HG03342 (cell line): ENCODE measurements at regions not wholly inside any gene's neighbourhood (a gene's known extent, or its start where the extent isn't known, plus 50 kb on each side); places are given as distances from the start of the nearest gene placed in this dataset.
A peak's percentile ranks its signal among the peaks of the same experiment; 100 is the strongest.

Experiments
- ATAC-seq: cut with Tn5 transposase; IDR thresholded peaks from one replicate; pipeline ENCODE4 v1.9.1; 2021; ENCODE audit warnings: mild to moderate bottlenecking, moderate library complexity; ENCODE audit not compliant: unreplicated experiment

DNA sequence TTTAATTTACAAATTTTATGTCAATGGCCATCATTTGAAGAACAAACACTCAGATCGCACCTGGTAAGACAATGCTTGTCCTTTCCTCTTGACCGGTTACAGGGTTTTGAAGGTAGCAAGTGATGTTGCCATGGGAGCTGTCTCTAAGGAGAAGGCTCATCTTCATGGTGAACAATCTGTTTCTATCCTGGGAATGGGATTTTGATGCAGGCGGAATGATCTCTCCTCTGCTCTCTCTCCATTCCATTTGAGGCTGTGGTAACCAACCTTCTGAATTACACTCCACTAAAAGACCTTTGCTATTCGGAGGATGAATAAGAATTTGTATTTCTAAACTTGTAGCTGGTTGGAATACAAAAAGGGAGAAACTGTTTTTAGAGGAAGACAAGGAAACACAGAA is 57.9 kb upstream of the SLC5A9 start:
- no peak for ATAC-seq

GRCh38 chr1:48160486-48161132 is 61.9 kb upstream of the SLC5A9 start:
- no peak for ATAC-seq

GRCh38 chr1:48139275-48139674 is 83.2 kb upstream of the SLC5A9 start:
- no peak for ATAC-seq

GRCh38 chr1:48127735-48128685 is 94.5 kb upstream of the SLC5A9 start:
- ATAC-seq, result no peak

GRCh38 chr1:48123647-48124046 is 98.9 kb upstream of the SLC5A9 start:
- no peak for ATAC-seq

- ATAC-seq, result no peak
Measured at GRCh38 chr1:48121955-48122354, 100.6 kb upstream of the SLC5A9 start.

GRCh38 chr1:48120621-48121020 is 101.9 kb upstream of the SLC5A9 start:
- no peak for ATAC-seq

DNA sequence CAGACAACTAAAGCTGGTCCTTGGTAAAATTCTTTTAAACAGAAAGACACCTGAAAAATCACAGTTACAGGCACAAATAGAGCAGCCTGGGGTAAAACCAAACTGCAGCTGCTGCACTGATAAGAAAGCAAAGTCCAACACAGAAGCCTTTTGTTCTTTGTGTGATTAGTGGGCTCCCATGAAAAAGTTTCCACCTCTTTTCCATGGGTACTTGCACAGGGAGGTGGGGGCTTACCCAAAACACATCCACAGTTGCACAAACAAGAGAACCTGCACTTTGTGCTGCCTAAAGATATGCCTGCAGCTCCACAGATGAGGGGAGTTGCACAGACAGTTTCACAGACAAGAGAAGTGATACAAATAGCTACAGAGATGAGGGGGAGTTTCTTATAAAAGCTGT is 106.7 kb upstream of the SLC5A9 start:
- no peak for ATAC-seq

DNA sequence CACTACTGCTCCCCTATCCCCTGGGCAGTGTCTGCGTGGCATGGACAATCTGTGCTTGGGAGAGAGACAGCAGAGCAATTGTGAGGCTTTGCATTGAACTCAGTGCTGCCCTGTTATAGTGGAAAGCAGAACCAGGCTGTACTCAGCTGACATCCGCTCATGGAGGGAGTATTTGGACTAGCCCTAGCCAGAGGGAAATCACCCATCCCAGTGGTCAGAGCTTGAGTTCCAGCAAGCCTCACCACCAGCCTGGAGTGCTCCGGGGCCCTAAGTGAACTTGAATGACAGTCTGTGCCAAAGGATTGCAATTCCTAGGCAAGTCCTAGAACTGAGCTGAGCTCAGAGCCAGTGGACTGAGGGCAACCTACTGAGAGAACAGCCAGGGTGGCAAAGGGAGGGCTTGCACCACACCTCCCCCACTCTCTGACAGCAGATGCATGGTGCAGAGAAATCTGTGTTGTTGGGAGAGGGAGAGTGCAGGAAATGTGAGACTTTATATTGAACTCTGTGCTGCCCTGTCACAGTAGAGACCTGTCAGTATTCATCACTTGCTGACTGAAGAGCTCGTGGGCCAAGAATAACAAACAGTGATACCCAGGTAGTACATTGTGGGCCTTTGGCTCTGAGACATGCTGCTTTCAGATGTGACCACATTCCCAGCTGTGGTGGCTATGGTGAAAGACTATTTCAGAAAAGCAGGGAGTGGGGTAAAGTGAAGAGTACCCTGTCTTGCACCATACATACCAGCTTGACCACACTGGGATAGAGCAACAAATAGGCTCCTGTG is 107.7 kb upstream of the SLC5A9 start:
- no peak for ATAC-seq

- peak; percentile 57 for ATAC-seq
Measured at GRCh38 chr1:48109390-48110013, 112.3 kb upstream of the TRABD2B start.

DNA sequence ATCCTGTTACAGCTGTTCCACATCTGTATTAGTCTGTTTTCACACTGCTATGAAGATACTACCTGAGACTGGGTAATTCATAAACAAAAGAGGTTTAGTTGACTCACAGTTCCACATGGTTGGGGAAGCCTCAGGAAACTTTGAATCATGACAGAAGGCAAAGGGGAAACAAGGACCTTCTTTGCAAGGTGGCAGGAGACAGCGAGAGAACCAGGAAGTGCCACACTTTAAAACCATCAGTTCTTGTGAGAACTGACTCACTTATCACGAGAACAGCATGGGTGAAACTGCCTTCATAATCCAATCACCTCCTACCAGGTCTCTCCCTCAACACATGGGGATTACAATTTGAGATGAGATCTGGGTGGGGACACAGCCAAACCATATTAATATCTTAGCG is 110.3 kb upstream of the TRABD2B start:
- no peak for ATAC-seq

DNA sequence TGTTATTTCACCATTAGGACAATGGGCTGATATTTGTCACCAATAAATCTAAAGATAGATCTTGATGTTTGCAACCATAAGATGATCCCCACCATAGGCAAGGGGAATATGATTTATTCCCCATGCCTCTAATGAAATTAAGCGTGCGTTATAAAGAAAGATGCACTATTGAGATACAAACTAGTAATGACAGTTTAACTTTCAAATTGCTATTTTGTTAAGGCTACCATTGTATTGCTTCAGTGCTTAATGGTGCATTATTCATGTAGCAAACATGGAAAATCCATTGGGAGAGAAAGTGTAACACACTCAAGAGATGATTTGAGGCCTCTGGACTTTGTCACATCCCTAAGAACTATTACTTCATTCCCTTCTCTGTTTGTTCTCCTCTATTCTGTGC is 108.9 kb upstream of the TRABD2B start:
- ATAC-seq, result no peak

GRCh38 chr1:48105165-48105564 is 108.0 kb upstream of the TRABD2B start:
- ATAC-seq, result no peak

DNA sequence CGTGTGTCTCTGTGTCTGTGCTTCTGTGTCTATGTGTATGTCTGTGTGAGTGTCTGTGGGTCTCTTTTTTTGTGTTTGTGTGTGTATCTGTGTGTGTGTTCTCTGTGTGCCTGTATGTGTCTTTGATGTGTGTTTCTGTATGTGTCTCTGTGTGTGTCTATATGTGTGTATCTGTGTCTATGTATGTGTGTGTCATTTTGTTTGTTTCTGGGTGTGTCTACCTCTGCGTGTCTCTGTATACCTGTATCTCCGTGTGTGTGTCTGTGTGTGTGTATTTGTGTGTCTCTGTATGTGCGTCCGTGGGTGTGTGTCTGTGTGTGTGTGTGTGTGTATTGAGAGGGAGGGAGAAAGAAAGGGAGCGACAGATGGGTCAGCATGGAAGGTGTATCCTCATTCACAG is 106.3 kb upstream of the TRABD2B start:
- ATAC-seq, result no peak

GRCh38 chr1:48102766-48103165 is 105.6 kb upstream of the TRABD2B start:
- no peak for ATAC-seq

GRCh38 chr1:48099072-48099773 is 102.0 kb upstream of the TRABD2B start:
- no peak for ATAC-seq

- peak; percentile 97 for ATAC-seq
Measured at GRCh38 chr1:48093696-48094528, 96.7 kb upstream of the TRABD2B start.

DNA sequence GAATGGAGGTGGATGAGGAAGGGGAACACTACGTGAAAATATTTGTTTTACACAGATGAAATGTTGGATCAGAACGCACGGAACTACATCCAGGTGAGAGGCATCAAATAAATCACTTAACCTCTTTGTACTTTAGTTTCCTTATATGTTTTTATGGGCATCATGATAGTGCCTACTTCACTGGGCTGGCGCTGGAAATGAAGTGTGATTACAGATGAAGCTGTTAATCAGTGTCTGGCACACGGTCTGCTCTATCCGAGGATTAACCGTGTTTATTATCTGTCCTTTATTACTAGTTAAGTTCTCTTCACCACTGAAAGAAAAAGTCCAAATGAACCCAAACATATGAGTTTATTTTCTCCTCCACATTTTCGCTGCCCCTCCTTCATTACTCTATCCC is 96.0 kb upstream of the TRABD2B start:
- no peak for ATAC-seq

GRCh38 chr1:48092401-48092800 is 95.2 kb upstream of the TRABD2B start:
- no peak for ATAC-seq
